ENCODE measurements at regions not wholly inside any gene's neighbourhood (a gene's known extent, or its start where the extent isn't known, plus 50 kb on each side); places are given as distances from the start of the nearest gene placed in this dataset.
"Not testable (repeated sequence)": the region's sequence is repeated elsewhere in the genome, so short reads cannot be mapped to it uniquely, and the experiment has no call there.

- not testable (repeated sequence) for TF ChIP-seq POLR2A (IDR thresholded peaks at IDR 0.05); CTCF (IDR thresholded peaks at IDR 0.05 in 8 of 11, conservative IDR thresholded peaks at IDR 0.05 in 3 of 11); POLR2AphosphoS5 (IDR thresholded peaks at IDR 0.05)
Observed at GRCh38 chr4:14002331-14002730, 374.8 kb upstream of the BOD1L1 start.

Data from spleen (tissue), 7 donors.